ENCODE measurements at regions not wholly inside any gene's neighbourhood (a gene's known extent, or its start where the extent isn't known, plus 50 kb on each side); places are given as distances from the start of the nearest gene placed in this dataset.
A peak's percentile ranks its signal among the peaks of the same experiment; 100 is the strongest.

DNA sequence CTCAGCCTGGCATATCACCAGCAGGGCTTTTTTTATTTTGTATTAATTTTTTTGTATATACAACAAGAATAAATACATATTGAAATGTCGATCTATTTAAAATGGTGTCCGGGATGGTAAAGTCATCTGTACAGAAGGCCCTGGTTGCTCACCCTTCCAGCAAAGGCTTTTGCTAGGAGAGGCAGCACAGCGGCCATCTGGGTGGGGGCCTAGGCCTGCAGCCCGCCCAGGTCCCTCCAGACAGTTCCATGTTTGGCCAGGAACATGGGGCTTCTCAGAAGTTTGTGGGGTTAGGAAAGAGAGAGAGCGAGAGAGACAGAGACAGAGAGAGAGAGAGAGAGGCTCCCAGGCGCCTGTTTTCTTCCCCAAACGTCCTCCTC, 152.6 kb upstream of the LYZL2 start:
- TF ChIP-seq POLR2A (IDR thresholded peaks at IDR 0.05), result no peak
- TF ChIP-seq, protein P1, sequence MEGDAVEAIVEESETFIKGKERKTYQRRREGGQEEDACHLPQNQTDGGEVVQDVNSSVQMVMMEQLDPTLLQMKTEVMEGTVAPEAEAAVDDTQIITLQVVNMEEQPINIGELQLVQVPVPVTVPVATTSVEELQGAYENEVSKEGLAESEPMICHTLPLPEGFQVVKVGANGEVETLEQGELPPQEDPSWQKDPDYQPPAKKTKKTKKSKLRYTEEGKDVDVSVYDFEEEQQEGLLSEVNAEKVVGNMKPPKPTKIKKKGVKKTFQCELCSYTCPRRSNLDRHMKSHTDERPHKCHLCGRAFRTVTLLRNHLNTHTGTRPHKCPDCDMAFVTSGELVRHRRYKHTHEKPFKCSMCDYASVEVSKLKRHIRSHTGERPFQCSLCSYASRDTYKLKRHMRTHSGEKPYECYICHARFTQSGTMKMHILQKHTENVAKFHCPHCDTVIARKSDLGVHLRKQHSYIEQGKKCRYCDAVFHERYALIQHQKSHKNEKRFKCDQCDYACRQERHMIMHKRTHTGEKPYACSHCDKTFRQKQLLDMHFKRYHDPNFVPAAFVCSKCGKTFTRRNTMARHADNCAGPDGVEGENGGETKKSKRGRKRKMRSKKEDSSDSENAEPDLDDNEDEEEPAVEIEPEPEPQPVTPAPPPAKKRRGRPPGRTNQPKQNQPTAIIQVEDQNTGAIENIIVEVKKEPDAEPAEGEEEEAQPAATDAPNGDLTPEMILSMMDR (IDR thresholded peaks at IDR 0.05), result no peak

DNA sequence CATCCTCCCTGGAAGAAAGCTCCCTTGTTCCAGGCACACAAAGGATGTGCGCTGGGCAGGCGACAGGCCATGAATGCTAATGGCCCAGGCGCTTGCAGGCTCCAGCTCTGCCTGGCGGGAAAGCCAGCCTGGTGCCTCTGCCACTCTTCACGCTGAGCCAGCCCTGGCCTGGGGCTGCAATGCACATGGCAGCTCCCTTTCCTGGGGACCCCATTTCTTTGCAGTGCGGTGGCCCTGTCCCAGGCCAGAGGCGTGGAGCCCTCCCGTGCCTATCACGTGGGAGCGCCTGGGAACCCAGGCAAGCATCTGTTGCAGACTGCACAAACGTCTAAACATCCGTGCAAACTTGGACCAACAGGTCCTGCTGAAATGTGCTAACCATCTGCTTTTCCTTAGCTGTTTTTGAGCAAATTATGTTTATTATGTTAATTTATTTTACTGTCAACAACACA, 152.1 kb upstream of the LYZL2 start:
- Histone ChIP-seq H3K4me1 (peaks cover 0 to 14% (median 2%) of the 10 kb centered on the region in 4 donors), H3K27ac (peak overlapping the region in 1 of 4 donors; percentile 98), H3K27me3 (no peaks in the 10 kb centered on the region), H3K4me3 (no peak overlapping the region), H3K9me3 (no peaks in the 10 kb centered on the region), H3K36me3 (no peaks in the 10 kb centered on the region)
- no peak for DNase-seq
- TF ChIP-seq, protein P1 (IDR thresholded peaks at IDR 0.05), result no peak

More for the DNA sequence above, 152.6 kb upstream of the LYZL2 start:
- Histone ChIP-seq H3K4me3 (no peak overlapping the region), H3K4me1 (peaks cover 0 to 14% (median 2%) of the 10 kb centered on the region in 4 donors), H3K27ac (peak overlapping the region in 2 of 4 donors; percentile 70 to 98), H3K9me3 (no peaks in the 10 kb centered on the region), H3K27me3 (no peaks in the 10 kb centered on the region), H3K36me3 (no peaks in the 10 kb centered on the region)
- no peak for DNase-seq

DNA sequence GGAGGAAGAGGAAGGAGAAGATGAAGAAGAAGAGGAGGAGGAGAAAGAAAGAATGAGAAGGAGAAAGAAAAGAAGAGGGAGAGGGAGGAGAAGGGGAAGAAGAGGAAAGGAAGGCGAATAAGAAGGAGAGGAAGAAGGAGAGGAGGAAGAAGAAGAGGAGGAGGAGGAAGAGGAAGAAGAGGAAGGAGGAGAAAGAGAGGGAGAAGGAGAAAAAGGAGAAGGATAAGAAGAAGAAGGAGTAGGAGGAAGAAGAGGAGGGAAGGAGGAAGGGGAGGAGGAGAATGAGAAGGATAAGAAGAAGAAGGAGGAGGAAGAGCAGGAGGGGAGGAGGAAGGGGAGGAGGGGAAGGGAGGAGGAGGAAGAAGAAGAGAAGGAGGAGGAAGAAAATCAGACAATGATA, 149.2 kb upstream of the LYZL2 start:
- H3K9me3 ChIP-seq, result no peaks in the 10 kb centered on the region
- H3K27ac ChIP-seq, result no peak overlapping the region
- no peaks in the 10 kb centered on the region for H3K27me3 ChIP-seq
- H3K4me3 ChIP-seq, result no peak overlapping the region
- no peaks in the 10 kb centered on the region for H3K36me3 ChIP-seq
- DNase-seq, result no peak
- H3K4me1 ChIP-seq, result peaks cover 0 to 9% (median 0%) of the 10 kb centered on the region in 4 donors
- TF ChIP-seq POLR2A (IDR thresholded peaks at IDR 0.05), result no peak
- TF ChIP-seq, protein P1 (IDR thresholded peaks at IDR 0.05), result no peak

DNA sequence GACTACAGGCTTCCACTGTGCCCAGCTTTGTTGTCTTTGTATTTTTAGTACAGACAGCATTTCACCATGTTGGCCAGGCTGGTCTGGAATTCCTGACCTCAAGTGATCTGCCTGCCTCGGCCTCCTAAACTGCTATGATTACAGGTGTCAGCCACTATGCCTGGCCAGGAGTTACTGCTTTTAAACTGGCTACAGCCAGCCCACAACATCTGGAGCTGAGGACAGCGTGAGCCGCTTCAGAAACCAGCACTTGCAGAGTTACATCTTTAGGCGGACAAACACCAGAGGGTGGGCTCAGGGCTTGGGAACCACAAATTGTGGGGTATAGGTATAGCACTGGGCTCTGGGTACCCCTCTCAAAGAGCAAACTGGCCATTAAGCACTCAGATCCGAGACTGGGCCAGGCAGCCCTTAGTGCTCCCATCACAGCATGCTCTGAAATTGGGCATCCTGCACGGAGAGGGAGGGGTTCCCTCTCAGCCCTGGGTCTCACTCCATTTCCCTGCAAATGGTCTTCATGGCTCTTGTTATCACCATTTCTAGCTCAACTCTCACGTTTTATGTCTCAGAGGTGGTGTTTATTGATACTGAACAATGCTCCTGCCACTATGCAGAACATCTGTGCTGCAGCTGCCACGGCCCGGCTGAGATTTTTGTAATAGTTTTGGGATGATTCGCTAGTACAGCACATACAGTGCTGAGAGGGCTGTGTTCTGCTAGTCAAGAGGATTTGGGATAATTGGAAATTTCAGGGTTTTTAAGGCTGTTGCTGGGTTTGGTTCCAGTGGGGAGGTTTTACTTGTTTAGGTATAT, 146.4 kb upstream of the LYZL2 start:
- Histone ChIP-seq H3K4me3 (no peak overlapping the region), H3K9me3 (peaks cover 0 to 1% (median 0%) of the 10 kb centered on the region in 4 donors), H3K4me1 (no peaks in the 10 kb centered on the region), H3K27me3 (no peaks in the 10 kb centered on the region), H3K36me3 (no peaks in the 10 kb centered on the region), H3K27ac (peak overlapping the region in 2 of 4 donors; percentile 2 to 35)
- TF ChIP-seq, protein P1 (IDR thresholded peaks at IDR 0.05), result no peak
- TF ChIP-seq POLR2A (IDR thresholded peaks at IDR 0.05), result no peak
- DNase-seq, result no peak

DNA sequence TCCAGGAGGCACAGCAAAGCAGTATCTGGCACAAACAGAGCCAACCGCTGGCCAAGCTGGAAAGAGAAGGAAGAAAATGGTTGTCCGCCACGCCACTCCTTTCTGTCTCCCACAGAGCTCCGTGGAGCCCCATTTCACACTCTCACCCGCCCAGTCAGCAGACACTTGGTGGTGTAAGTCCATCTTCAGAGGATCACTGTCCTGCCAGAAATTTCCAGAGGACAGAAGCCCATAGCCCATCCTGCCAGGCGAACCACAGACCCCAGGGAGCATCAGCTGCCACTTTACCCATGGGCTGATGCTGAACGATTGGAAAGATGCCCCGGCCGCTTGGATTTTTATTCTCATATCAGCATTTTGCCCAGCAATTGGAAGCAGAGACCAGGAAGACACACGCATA, 144.7 kb upstream of the LYZL2 start:
- no peak for TF ChIP-seq POLR2A (IDR thresholded peaks at IDR 0.05)
- TF ChIP-seq, protein P1 (IDR thresholded peaks at IDR 0.05), result no peak
- peaks cover 0 to 18% (median 2%) of the 10 kb centered on the region in 4 donors for H3K9me3 ChIP-seq
- no peaks in the 10 kb centered on the region for H3K4me1 ChIP-seq
- H3K27ac ChIP-seq, result no peak overlapping the region
- no peak for DNase-seq
- no peak overlapping the region for H3K4me3 ChIP-seq
- no peaks in the 10 kb centered on the region for H3K36me3 ChIP-seq
- no peaks in the 10 kb centered on the region for H3K27me3 ChIP-seq

All from Peyer's patch (tissue), 4 donors.